ENCODE measurements at regions not wholly inside any gene's neighbourhood (a gene's known extent, or its start where the extent isn't known, plus 50 kb on each side); places are given as distances from the start of the nearest gene placed in this dataset.

GRCh38 chr16:8146256-8147012, 443.9 kb downstream of the TMEM114 start:
- Histone ChIP-seq H3K4me1 (ENCODE audit: low read depth) (no peaks in the 10 kb centered on the region), H3K27me3 (no peaks in the 10 kb centered on the region), H3K9me3 (ENCODE audit: low read depth) (no peaks in the 10 kb centered on the region), H3K4me3 (no peak overlapping the region), H3K36me3 (no peaks in the 10 kb centered on the region), H3K27ac (no peak overlapping the region)
- TF ChIP-seq, protein P1, sequence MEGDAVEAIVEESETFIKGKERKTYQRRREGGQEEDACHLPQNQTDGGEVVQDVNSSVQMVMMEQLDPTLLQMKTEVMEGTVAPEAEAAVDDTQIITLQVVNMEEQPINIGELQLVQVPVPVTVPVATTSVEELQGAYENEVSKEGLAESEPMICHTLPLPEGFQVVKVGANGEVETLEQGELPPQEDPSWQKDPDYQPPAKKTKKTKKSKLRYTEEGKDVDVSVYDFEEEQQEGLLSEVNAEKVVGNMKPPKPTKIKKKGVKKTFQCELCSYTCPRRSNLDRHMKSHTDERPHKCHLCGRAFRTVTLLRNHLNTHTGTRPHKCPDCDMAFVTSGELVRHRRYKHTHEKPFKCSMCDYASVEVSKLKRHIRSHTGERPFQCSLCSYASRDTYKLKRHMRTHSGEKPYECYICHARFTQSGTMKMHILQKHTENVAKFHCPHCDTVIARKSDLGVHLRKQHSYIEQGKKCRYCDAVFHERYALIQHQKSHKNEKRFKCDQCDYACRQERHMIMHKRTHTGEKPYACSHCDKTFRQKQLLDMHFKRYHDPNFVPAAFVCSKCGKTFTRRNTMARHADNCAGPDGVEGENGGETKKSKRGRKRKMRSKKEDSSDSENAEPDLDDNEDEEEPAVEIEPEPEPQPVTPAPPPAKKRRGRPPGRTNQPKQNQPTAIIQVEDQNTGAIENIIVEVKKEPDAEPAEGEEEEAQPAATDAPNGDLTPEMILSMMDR (IDR thresholded peaks at IDR 0.05; ENCODE audit: low read depth, low read length), result no peak
- no peak for DNase-seq (ENCODE audit: low read depth in 1 of 2, low spot score in 1 of 2)

DNA sequence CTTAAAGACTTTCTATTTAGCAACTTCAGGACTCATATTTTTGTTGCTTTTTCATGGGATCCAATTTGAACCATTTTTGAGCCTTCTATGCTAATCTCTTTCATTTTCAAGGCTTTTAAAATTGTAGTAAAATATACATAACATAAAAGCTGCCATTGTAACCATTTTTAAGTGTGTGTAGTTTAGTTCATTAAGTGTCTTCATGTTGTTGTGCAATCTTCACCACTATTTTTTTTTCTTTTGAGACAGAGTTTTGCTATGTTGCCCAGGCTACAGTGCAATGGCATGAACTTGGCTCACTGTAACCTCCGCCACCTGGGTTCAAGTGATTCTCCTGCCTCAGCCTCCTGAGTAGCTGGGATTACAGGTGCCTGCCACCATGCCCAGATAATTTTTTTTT, 451.6 kb downstream of the TMEM114 start:
- H3K27ac ChIP-seq, result no peak overlapping the region
- H3K27me3 ChIP-seq, result no peaks in the 10 kb centered on the region
- no peak for DNase-seq (ENCODE audit: low read depth in 1 of 2, low spot score in 1 of 2)
- no peaks in the 10 kb centered on the region for H3K36me3 ChIP-seq
- no peaks in the 10 kb centered on the region for H3K9me3 ChIP-seq (ENCODE audit: low read depth)
- H3K4me3 ChIP-seq, result no peak overlapping the region
- TF ChIP-seq, protein P1 (IDR thresholded peaks at IDR 0.05; ENCODE audit: low read depth, low read length), result no peak
- no peaks in the 10 kb centered on the region for H3K4me1 ChIP-seq (ENCODE audit: low read depth)

DNA sequence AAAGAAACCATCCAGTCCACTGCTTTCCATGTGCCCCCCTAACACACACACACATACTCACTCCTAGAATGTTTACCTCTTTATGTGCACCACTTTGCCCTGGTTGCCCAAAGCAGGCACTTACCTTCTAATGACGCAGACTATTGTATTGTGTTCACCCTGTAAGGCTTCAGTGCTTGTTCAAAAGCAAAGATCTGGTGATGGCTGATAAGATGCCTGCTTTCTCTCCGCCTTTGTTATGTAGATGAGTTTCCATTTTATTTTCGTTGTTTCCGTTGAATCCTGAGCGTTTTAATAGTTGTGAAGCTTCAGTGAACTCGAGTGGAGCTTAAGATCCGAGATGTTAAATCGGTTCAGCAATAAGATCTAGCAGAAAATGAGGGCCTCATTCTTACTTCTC, 452.7 kb downstream of the TMEM114 start:
- no peak for DNase-seq (ENCODE audit: low read depth in 1 of 2, low spot score in 1 of 2)
- Histone ChIP-seq H3K9me3 (ENCODE audit: low read depth) (no peaks in the 10 kb centered on the region), H3K27me3 (no peaks in the 10 kb centered on the region), H3K4me1 (ENCODE audit: low read depth) (no peaks in the 10 kb centered on the region), H3K4me3 (no peak overlapping the region), H3K36me3 (no peaks in the 10 kb centered on the region), H3K27ac (no peak overlapping the region)
- TF ChIP-seq, protein P1 (IDR thresholded peaks at IDR 0.05; ENCODE audit: low read depth, low read length), result no peak

DNA sequence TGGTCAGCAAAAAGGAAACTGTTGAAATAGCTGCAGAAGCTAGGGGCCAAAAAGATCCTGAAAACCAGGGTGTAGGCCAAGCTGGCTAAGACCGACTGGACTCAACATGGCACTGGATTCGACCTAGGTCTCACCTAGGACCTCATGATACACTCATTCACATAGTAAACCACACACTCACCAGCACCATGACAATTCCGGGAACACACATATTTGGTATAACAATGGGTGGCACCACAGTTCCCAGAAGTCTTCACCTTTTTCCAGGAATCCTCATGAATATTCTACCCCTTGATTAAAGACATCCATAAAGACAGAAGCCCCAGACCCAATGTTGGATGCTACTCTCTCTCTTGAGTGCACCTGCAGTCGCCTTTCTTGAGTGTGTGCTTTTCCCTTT, 460.1 kb downstream of the TMEM114 start:
- DNase-seq (ENCODE audit: low read depth in 1 of 2, low spot score in 1 of 2), result no peak
- no peak overlapping the region for H3K4me3 ChIP-seq
- no peaks in the 10 kb centered on the region for H3K4me1 ChIP-seq (ENCODE audit: low read depth)
- no peaks in the 10 kb centered on the region for H3K9me3 ChIP-seq (ENCODE audit: low read depth)
- H3K27me3 ChIP-seq, result no peaks in the 10 kb centered on the region
- H3K36me3 ChIP-seq, result no peaks in the 10 kb centered on the region
- TF ChIP-seq, protein P1 (IDR thresholded peaks at IDR 0.05; ENCODE audit: low read depth, low read length), result no peak
- no peak overlapping the region for H3K27ac ChIP-seq

DNA sequence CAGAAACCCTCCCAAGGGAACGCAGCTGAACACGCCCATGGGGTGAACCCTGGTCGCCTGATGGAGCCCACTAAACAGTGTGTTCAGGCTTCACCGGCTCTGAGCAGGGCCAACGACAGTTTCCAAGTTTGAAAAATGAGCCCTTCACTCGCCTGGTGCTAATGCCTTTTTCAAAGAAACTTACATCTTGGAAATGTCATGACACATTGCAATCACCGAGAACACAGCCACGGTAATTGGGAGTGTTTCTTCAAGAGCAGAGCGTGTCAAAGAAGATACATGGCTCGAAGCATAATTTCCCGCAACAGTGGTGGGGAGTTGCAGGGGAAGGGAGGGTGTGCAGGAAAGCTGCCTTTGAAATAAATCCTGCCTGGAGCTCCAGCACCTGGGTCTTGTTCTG, 463.2 kb downstream of the TMEM114 start:
- Histone ChIP-seq H3K9me3 (ENCODE audit: low read depth) (no peaks in the 10 kb centered on the region), H3K4me1 (ENCODE audit: low read depth) (no peaks in the 10 kb centered on the region), H3K27ac (no peak overlapping the region), H3K27me3 (no peaks in the 10 kb centered on the region), H3K4me3 (no peak overlapping the region), H3K36me3 (no peaks in the 10 kb centered on the region)
- TF ChIP-seq, protein P1 (IDR thresholded peaks at IDR 0.05; ENCODE audit: low read depth, low read length), result no peak
- no peak for DNase-seq (ENCODE audit: low read depth in 1 of 2, low spot score in 1 of 2)
